ENCODE measurements at regions not wholly inside any gene's neighbourhood (a gene's known extent, or its start where the extent isn't known, plus 50 kb on each side); places are given as distances from the start of the nearest gene placed in this dataset.

DNA sequence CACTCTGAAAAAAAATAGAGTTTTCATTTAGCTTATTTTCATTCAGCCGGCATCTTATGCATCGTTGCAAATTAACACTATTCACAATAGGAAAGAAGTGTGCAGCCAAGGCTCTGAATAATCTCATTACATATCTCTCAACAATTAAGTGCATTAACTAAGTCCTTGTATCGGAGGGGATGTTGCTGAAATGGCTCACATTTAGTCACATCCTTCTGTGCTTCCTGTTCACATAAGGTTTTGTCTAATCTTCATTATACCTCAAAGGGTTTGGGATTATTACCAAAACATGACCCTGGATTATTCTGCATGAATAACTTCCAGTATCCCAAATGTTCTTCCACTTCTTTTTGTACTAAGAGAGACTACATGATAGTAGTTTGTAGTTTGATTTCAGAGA, 278.0 kb upstream of the GRIA1 start:
- TF ChIP-seq, protein P1, sequence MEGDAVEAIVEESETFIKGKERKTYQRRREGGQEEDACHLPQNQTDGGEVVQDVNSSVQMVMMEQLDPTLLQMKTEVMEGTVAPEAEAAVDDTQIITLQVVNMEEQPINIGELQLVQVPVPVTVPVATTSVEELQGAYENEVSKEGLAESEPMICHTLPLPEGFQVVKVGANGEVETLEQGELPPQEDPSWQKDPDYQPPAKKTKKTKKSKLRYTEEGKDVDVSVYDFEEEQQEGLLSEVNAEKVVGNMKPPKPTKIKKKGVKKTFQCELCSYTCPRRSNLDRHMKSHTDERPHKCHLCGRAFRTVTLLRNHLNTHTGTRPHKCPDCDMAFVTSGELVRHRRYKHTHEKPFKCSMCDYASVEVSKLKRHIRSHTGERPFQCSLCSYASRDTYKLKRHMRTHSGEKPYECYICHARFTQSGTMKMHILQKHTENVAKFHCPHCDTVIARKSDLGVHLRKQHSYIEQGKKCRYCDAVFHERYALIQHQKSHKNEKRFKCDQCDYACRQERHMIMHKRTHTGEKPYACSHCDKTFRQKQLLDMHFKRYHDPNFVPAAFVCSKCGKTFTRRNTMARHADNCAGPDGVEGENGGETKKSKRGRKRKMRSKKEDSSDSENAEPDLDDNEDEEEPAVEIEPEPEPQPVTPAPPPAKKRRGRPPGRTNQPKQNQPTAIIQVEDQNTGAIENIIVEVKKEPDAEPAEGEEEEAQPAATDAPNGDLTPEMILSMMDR (IDR thresholded peaks at IDR 0.05; ENCODE audit: insufficient read depth, low read length, poor library complexity, severe bottlenecking): no peak
- TF ChIP-seq EZH2phosphoT487 (conservative IDR thresholded peaks at IDR 0.05; ENCODE audit: low read length): no peak

Measured in SU-DHL-6 (cell line).